H4 (cell line): ENCODE measurements at regions not wholly inside any gene's neighbourhood (a gene's known extent, or its start where the extent isn't known, plus 50 kb on each side); places are given as distances from the start of the nearest gene placed in this dataset.

Source experiments
- DNase-seq: peaks from one replicate; pipeline ENCODE4 v3.0.0-alpha.2; 2015; ENCODE audit warnings: low spot score

DNA sequence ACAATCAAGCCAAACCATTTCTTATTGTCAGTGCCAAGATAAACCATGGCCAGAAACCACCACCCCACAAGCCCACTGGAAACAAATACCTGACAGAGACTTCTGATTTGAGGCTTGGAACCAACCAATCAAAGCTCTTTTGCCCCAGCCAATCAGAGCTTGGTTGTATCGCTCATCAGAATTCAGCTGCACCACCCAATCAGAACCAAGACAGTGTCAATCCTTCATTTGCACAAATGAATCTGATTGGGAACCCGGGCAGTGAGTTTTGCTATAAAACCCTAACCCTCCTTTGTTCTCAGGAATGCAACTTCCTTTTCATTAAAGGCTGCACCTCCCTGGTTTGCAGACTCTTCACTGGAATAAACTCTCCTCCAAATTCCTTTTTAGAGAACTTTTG, 87.4 kb downstream of the ELAPOR2 start:
- DNase-seq, result peak; percentile 27

DNA sequence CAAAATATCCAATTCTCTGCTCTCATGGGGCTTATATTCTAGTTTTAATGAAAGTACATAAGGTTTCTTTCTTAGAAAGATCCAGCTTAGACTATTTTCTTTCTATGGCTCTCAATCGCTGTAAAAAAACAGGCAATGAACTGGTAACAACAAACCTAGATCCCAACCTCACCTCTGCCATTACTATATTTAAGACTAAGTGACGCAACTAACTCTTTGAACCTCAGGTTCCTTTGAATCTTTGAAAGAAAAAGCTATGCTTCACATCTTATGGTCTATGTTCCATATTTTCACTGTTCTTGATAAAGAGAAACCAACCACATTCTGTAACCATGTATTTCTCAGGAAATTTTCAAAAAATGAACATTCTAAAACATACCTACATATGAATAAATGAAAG, 88.5 kb downstream of the ELAPOR2 start:
- DNase-seq, result no peak

- no peak for DNase-seq
These were observed 88.9 kb downstream of the ELAPOR2 start for GRCh38 chr7:86970547-86970946.

DNA sequence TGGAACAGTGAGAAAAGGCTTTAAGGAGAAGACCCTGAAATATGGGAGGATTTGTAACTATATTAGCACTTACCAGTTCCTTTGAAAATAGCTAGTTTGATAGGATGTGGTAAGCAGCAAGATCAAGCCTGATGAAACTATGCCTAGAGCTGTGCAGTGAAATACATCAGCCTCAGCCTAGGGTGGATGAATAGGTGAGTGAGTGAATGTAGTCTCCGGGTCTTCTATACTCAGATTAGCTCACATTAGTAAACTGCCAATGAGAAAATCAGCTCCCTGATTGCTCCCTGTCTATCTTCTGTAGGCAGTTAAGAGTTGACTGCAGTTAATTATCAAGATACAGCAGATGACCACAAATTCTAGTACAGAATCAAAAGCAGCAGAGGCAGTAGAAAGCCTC, 89.6 kb downstream of the ELAPOR2 start:
- DNase-seq, result no peak

GRCh38 chr7:86968618-86969017, 90.8 kb downstream of the ELAPOR2 start:
- peak; percentile 34 for DNase-seq

- no peak for DNase-seq
These were observed 92.5 kb downstream of the ELAPOR2 start for GRCh38 chr7:86966916-86967315.

GRCh38 chr7:86965727-86966120, 93.7 kb downstream of the ELAPOR2 start:
- DNase-seq, result no peak

DNA sequence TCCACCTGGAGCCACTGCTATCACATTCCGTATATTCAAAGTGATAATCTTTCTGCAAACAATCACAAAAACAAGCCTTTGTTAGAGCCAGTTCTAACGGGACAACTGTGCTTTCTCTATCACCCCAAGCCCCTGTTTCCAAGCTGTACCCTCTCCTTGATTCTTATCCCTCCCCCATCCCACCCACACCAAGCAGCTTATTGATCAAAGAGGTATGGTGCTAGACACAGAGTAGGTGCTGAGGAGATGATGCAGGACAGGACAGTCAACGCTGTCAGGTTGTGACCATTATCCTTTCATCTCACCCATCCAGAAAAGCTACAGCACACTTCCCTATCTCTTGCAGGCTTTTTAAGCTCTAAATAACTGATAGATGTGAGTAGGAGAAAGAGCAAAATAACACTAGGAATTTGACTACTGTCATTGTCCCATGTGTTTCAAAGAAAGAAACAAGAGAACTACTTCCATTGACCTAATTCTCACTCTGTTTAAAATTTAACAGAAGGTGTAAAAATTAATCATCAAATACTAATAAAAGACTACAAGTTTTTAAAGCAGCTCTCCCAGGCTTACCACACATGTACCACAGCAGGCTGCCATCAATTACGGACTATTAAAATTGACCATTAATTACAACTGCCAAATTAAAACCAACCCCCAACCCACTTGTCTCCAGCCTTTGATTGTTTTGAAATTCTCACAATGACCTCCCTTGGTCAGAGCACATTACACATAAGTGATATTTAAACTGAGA, 94.3 kb downstream of the ELAPOR2 start:
- DNase-seq, result no peak

- no peak for DNase-seq
These were observed 95.7 kb downstream of the ELAPOR2 start for GRCh38 chr7:86963599-86964230.

DNA sequence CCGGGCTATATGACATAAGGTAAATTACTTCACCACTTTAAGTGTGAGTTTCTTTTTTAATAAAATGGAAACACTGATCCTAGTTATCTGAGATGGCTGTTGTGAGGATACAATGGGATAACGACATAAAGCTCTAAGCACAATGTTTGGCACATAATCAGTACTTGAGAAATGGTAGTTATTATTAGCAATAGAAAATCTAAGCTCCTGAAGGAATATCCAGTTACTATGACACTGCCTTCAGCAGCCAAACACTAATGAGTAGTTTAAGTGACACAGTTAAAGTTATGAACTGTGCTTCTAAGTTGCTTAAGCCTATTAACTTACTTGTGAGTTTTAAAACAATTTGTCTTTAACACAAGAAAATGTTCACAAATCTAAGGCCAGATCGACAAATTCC, 96.8 kb downstream of the ELAPOR2 start:
- DNase-seq, result no peak

DNA sequence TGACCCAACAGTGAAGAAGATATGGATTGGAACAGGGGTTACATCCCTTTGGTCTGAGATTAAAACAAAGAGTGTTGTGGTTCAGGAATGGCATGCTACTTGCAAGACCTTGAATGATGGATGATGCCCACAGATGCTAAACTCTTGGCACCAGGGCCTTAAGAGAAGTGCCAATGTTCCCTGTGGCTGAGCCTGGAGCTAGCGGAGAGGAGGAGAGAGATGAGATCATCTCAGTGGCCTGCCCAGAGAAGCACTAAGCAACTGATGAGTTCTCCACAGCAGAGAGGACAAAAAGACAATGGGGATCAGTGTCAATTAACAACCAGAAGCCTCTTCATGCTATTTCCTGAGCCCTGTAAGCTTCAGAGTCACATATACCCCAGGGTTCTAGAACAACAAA, 97.8 kb downstream of the ELAPOR2 start:
- no peak for DNase-seq

DNA sequence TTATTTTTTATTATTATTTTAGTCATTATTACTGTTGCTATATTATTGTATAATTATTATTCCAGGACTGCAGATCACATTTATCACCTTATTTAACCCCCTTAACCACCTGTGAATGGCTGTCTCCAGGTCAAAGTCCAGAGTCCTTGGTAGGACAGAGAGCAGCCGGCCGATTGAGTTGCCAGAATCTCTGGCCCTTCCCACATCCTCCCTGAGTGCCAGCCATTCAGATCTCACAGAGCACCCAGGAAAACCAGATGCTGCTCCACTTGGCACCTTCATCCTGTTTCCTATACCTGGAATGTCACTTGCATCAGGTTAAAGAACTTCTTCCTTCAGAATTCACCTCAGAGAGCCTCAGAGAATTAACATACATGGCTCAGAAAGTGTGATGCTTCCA, 101.1 kb downstream of the ELAPOR2 start:
- DNase-seq, result no peak

DNA sequence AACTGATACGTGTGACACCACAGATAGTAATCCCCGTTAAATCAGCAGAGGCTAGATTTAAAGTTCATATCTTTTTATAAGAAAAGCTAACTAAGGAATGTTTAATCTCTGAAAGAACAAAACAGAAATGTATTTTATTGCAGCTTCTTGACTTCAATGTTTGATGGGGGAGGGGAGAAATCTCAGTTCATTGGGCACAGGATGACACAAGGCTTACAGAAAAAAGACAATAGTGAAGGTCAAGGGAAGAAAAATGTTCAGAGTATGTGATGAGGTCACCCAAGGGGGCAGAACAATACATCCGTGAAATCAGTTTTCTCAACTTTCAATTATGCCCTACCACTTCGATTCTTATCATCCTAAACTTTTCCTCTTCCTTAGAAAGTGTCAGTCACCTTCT, 102.9 kb downstream of the ELAPOR2 start:
- no peak for DNase-seq

DNA sequence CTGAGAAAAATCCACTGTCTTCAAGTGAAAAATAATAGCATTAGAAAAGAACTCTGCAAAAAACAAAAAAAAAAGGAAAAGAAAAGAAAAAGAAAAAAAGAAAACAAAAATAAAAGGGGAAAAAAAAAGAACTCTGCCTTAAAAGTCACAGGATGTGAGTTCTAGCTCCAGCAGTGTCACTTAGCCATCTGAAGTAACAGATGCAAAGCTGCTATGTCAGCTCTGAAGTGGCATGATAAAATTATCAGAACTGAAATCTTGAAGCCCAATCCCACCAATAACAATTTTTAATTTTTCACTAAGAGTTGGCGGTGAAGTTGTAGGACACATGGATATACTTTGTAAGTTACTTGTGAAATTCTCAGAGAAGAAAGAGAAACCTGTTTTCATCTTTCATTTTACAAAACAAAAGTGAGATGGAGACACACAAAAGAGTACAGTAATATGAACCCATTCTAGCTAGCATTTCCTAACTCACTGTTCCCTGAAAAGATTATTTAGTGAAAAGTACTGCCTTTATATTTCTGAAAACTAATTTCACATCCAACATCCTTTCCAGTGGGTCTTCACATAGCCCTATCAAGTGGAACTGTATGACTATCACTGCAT, 103.5 kb downstream of the ELAPOR2 start:
- DNase-seq, result no peak

DNA sequence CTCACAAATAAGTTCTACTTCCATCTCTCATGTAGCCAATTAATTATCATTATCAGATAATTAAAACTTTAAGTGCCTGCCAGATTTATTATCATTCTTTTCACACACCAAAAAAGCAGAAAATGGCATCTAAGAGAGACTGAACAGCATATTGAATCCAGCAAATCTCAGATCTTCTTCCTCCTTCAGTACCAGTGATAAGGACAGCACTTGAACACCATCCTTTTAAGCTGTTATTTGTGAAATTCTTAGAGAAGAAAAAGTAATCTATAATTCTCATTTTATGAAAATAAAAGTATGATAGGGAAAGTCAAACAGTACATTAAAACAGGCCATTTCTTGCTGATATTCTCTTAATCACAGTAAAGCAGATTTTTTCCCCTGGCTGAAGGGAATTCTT, 104.5 kb downstream of the ELAPOR2 start:
- no peak for DNase-seq

DNA sequence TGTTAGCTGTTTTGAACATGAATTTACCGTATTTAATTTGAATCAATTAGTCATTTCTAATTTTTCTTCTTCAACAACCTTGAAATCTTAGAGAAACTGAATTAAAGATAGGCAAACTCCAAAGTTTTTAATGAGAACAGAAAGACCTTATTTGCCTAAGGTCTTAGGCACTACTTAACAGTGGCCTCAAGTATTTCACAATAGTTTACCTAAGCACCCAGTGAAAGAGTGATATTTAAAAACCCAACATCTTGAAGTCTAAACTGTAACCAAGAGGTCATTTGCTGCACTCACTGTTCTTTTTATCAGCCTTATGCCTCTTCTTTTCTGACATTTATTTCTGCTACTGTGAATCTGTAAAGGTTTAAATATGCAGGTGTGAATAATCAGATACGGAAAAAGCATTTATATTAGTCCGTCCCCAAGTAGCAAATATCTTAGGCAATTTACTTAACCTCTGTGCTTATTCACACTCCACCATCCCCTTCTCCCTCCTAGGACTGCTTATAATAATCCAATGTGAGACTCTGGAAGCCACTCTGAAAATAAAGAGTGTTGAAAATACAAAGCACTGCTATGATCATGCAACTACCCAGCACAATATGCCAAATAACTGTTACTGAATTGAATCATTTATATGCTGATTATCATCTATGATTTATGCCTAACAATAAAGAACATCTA, 105.7 kb downstream of the ELAPOR2 start:
- DNase-seq, result no peak

- DNase-seq, result no peak
These were observed 106.2 kb downstream of the ELAPOR2 start for GRCh38 chr7:86953219-86953618.

DNA sequence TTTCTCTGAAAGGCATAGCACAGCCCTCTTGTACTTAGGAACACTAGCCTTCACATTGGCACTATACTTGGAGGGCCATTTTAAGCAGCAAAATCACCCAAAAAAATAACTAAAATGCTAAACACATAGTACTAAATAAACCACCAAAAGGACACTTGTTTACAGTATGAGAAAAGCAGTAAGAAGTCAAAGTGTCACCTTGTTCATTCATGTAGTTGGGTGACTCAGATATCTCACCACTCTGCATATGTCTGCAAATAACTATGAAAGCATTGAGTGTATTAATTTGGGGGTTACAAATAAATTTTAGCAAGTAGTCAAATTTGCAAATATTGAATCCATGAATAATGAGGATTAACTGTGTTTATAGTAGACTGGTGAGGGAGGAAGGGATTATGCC, 107.6 kb downstream of the ELAPOR2 start:
- DNase-seq, result no peak

- DNase-seq, result no peak
These were observed 108.5 kb downstream of the ELAPOR2 start for GRCh38 chr7:86950944-86951343.

DNA sequence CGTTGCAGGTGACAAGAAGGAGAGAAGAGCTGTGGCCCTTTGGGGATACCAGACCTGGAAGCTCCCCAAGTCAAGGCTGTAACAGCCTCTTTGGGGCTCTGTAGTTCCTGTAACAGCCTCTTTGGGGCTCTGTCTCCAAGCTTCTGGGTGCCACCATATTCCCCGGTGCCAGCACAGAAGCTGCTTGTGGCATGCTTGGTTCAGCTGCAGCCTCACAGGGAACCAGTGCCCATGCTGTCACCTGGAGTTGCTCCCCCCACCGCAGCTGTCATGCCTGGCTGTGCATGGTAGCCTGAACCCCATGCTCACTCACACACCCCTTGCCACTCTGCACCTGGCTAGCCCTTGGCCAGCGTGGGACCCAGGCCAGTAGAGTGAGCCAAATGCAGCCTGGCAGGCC, 109.1 kb downstream of the ELAPOR2 start:
- no peak for DNase-seq

- no peak for DNase-seq
These were observed 109.6 kb downstream of the ELAPOR2 start for GRCh38 chr7:86949779-86950260.

DNA sequence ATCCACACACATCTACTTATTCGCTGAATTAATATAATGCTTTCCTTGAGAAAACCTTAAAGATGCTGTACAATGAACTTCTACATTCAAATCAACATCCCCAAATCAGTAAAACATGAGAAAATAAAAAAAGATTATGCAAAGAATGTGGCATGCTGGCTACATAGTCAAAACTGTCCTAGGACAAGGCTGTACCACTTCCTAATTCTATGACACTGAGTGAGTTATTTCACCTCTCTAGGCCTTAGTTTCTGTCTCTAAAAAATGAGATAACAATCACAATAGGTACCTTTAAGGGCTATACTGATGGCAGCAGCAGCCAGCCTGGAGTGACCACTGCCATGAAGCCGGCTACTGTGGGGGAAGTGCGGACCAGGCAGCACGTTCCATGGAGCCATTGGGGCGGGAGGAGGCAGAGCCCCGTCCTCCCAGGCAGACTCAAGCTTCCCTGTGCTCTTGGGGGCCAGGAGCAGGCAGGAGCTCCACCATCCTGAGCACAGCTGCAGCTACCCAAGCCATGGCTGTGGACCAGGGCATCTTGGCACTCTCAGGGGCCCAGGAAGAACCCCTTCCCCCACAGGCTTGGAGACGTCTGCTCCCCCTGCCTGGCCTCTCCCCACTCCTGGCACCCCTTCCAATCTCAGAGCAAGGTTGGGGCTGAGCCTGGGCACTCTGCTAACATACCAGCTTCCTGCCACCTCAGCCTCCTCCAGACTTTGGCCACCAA, 110.2 kb downstream of the ELAPOR2 start:
- no peak for DNase-seq
